ENCODE measurements at regions not wholly inside any gene's neighbourhood (a gene's known extent, or its start where the extent isn't known, plus 50 kb on each side); places are given as distances from the start of the nearest gene placed in this dataset.

- TF ChIP-seq MAX (IDR thresholded peaks at IDR 0.05; ENCODE audit: low read depth, low read length) (no peak), CTCF (IDR thresholded peaks at IDR 0.05; ENCODE audit: low read depth, low read length) (no peak)
These were observed 1063.1 kb downstream of the BCL11B start for GRCh38 chr14:98208943-98209342.

Data from NB4 (cell line).